ENCODE measurements at regions not wholly inside any gene's neighbourhood (a gene's known extent, or its start where the extent isn't known, plus 50 kb on each side); places are given as distances from the start of the nearest gene placed in this dataset.
"Not testable (repeated sequence)": the region's sequence is repeated elsewhere in the genome, so short reads cannot be mapped to it uniquely, and the experiment has no call there.

DNA sequence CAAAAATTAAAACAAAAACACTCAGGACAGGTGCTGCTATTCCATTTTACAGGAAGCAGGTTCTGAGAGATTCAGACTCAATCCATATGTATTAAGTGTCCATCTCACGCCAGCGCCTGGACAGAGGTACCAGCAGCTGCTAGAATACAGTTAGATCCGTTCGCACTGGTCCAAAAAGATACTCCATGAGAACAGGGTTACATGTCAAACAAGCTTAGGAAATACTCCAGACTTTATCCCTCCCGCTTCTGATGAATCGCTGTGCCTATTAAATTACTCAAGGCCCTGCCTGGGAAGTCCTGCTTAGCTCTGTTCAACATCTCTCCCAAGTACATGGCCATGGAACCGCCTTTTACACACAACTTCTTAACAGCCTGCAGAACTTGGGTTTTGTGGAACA lies 50.2 kb upstream of the SLC35C1 start:
- DNase-seq (ENCODE audit: low spot score), result no peak

DNA sequence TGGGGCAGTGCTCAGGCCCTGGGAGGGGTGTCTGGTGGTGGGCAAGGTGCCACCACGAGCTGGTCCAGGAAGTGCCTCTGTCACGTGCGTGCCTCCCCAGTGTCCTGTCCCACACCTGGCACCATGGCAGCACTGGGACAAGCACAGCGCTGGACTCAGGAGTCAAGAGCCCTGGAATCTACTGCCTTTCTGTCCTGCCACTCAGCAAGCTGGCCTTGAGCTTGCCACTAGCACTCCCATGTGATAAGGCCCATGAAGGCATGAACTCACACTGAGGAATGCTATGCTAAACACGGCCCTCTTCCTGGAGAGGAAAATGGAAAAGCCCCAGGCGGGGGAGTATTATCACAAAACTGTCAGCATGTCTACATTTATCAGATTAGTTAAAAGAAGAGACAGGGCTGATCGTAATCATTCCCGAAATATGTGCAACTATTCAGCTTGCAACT lies 50.7 kb upstream of the SLC35C1 start:
- no peak for DNase-seq (ENCODE audit: low spot score)

- no peak for DNase-seq (ENCODE audit: low spot score)
Observed at GRCh38 chr11:45752106-45752505, 52.8 kb upstream of the SLC35C1 start.

DNA sequence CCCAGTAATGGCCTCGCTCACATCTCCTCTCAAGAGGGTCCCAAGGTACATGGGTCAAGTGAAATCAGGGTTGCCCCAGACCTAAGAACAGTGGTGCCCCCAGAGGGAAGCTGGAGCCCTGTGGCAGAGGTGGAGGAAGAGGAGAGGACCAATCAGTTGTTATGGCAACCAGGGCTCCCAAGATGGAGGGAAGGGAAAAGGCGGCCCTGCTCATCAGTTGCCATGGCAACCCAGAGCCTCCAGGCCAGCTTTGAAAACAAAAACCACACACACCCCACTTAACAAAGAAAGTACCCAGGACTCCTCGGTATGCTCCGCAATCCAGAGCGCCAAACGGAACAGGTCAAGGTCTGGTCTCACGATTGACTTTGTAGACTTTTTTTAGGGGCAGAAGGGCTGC lies 53.5 kb upstream of the SLC35C1 start:
- DNase-seq (ENCODE audit: low spot score), result no peak

DNA sequence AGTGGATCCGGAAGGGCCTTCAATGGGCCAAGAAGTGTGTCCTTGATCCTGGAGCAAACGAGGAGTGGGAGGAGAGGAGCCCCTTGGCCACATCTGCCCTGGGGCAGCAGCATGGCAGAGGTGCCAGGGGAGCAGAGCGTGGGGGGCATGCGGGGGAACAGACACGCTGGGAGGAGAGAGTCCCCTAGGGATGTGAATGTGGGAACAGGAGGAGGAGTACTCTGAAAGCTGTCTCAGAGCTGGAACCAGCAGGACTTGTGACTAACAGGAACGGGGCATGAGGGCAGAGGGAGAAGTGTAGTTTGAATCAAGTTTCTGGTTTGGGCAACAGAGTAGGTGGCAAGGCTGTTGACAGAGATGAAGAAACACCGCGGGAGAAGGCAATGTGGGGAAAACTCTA lies 54.5 kb upstream of the SLC35C1 start:
- DNase-seq (ENCODE audit: low spot score), result no peak

DNA sequence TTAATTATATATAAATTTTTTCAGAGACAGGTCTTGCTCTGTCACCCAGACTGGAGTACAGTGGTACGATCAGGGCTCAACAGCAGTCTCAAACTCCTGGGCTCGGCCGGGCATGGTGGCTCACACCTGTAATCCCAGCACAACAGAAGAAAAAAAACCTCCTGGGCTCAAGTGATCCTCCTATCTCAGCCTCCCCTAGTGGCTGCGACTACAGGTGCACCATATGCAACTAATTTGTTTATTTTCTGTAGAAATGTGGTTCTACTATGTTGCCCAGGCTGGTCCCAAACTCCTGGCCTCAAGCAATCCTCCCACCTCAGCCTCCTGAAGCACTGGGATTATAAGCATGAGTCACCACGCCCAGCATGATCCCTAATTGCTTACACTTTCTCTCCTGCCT lies 56.1 kb upstream of the SLC35C1 start:
- DNase-seq (ENCODE audit: low spot score), result no peak

DNA sequence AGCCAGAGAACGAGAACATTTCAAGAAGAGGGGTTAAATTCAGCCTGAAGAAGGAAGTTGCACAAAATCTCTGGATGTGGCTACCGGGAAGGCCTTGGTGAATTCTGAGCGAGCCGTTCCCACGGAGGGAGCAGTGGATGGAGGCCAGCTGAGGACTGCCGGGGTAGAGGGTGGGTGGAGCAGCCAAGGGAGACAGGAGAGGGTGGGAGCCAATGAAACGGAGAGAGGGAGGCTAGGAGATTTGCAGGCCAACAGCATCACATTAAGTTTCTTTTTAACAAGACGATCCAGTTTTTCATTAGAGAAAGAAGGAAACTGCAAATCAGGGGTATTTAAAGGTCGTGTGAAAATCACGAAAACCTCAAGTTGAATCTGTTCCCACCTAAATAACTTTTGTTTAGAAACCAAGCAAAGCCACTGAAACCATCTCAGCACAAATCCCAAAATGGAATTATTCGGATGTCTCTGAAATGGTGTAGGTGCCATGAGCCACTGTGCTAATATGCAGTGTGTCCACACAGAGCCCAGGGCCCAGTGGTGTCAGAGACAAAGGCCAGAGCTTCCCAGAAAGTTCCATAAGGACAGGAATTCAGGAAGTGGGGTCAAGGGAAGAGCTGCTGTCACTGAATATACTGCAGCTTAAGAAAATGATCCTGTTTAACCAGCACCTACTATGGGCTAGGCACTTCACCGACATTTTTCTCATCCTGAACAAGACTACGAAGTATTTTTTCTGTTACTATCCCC lies 59.7 kb upstream of the SLC35C1 start:
- no peak for DNase-seq (ENCODE audit: low spot score)

DNA sequence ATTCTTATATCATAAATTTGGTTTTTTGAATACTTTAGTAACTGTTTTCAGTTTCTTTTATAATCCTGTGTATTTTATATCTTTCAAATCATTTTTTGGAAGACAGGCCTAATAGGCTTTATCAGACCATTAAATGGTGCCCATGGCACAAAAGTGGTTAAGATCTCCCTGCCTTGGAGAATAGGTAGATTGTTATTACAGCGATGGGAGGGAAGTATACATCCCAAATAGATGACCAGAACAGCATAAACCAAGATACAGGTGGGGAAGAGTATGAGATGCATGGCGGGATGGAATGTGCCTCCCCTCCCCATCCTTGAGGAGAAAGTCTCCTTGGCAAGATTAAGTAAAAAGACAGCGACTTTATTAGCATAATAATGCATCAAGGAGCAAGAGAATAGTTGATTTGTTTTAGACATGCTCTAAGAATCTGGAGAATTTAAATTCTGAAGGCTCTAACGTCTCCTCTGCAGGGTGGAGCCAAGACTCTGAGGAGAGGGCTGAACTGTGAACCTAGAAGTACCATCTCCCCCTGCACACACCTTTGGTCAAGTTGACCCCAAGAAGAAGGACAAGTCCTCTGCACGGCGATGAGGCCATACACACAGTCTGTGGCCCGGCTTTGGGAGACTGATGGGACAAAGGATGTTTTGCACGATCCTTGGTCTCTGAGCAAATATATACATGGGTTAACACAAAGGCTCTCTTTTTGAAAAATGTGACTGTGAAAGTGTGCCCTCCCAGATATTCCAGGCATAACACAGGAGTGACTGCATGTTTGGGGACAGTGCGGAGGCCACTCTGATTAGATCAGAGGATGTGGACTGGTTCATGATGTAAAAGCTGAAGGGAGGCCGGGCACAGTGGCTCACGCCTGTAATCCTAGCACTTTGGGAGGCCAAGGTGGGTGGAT lies 61.1 kb upstream of the SLC35C1 start:
- no peak for DNase-seq (ENCODE audit: low spot score)

DNA sequence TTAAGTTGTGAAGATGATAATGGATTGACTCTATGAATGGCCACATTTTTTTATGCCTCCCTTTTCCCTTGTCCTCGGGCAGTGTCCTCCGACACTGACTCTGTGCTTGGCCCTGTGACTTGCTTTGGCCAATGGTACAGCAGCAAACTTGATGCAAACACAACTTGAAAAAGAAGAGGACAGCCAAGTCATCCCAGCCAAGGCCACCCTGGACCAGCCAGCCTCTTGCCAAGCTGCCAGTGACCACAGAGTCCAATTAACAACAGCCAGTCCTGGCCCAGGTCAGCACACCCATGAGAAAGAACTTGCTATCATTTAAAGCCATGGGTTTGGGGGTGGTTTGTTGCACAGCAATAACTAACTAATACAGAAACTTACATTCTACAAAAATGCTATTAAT lies 63.4 kb upstream of the SLC35C1 start:
- no peak for DNase-seq (ENCODE audit: low spot score)

- DNase-seq (ENCODE audit: low spot score), result no peak
Observed at GRCh38 chr11:45741032-45741431, 63.9 kb upstream of the SLC35C1 start.

DNA sequence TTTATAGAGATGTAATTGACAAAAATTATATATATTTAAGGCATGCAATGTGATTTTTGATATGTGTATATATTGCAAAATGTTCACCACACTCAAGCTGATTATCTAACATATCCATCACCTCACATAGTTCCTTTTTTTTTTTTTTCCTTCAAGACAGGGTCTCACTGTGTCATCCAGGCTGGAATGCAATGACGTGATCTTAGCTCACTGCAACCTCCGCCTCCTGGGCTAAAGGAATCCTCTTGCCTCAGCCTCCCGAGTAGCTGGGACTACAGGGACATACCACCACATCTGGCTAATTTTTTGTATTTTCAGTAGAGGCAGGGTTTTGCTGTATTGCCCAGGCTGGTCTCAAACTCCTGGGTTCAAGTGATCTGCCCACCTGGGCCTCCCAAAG lies 65.1 kb upstream of the SLC35C1 start:
- no peak for DNase-seq (ENCODE audit: low spot score)

DNA sequence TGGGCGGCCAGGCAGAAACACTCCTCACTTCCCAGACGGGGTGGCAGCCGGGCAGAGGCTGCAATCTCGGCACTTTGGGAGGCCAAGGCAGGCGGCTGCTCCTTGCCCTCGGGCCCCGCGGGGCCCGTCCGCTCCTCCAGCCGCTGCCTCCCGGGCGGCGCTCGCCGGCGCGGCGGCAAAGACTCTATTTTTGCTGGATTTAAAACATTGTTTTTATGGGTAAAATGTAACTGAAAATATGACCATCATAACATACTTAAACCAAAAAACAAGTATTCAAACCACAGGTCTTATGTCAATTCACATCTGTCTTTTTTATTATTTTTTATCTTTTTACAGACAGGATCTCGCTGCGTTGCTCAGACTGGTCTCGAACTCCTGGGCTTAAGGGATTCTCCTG lies 65.9 kb upstream of the SLC35C1 start:
- not testable (repeated sequence) for DNase-seq (ENCODE audit: low spot score)

- DNase-seq (ENCODE audit: low spot score), result not testable (repeated sequence)
Observed at GRCh38 chr11:45738194-45738593, 66.8 kb upstream of the SLC35C1 start.

- DNase-seq (ENCODE audit: low spot score), result no peak
Observed at GRCh38 chr11:45737056-45737455, 67.9 kb upstream of the SLC35C1 start.

DNA sequence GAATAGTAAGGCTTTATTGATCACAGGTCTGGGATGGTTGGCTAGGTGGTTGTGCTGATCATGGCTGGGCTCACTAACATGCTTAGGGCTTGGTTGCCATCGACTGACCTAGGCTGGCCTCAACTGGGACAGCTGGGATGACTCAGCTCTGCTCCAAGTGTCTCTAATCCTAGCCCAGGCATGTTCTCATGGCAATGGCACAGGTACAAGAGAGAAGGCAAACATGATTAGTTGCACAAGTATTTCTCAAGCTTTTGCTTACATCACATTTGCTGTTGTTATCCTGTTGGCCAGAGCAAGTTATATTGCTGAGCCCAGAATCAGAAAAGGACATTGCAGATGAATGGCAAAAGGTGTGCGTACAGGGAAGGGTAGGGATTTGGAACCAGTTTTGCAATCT lies 68.5 kb upstream of the SLC35C1 start:
- DNase-seq (ENCODE audit: low spot score), result no peak

DNA sequence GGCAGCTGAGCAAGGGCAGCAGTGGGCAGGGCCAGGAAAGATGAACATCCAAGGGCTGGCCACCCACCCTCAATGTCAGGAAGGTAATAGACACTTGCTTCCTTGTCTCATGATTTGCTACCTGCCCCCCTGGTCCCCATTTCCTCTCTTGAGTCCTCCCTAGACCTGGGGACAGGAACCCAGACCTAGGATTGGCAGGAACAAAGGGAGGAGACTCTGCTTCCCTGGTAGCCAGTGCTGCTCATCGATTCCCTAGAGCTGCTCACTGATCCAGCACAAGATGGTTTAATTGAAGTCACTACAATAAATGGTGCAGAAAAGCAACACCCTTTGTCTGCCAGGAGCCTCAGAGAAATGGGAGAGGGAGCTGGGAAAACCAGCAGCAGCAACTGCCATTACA lies 67.8 kb upstream of the CHST1 start:
- no peak for DNase-seq (ENCODE audit: low spot score)

DNA sequence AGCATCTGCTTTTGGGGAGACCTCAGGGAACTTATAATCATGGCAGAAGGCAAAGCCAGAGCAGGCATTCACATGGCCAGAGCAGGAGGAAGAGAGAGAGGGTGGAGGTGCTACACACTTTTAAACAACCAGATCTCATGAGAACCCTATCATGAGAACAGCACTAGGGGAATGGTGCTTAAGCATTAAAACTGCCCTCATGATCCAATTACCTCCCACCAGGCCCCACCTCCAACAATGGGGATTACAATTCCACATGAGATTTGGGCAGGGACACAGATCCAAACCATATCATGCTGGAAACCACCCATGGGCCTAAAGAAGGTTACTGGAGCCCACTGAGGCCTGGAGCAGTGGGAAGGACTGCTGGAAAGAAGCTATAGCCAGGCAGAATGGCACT lies 66.9 kb upstream of the CHST1 start:
- DNase-seq (ENCODE audit: low spot score), result no peak

GRCh38 chr11:45731171-45731570 lies 65.7 kb upstream of the CHST1 start:
- DNase-seq (ENCODE audit: low spot score), result not testable (repeated sequence)

GRCh38 chr11:45730014-45730413 lies 64.6 kb upstream of the CHST1 start:
- DNase-seq (ENCODE audit: low spot score), result no peak

DNA sequence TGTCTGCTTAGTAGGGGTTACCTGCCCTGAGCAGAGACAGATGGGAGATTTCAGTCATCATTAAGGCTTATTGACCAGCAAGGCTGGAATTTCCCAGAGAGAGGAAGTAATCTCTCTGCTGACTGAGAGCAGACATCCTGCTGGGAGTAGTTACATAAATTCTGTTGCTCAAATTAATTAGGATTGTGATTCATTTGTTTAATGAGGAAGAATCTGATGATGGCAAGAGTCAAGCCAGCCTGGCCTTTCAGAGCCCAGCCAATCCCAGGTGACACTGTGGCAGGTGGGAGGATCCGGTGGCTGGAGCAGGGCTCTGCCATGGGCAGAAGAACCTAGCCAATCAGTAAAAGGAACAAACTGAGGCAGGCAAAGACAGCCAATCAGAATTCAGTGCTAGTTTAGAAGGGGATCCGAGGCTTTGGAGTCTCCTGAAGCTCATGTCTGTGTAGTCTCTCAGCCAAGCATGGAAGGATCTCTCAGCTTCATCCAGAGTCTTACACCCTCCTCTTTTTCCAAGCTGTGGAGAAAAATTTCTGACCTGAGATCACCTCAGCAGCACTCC lies 61.2 kb upstream of the CHST1 start:
- DNase-seq (ENCODE audit: low spot score), result no peak

DNA sequence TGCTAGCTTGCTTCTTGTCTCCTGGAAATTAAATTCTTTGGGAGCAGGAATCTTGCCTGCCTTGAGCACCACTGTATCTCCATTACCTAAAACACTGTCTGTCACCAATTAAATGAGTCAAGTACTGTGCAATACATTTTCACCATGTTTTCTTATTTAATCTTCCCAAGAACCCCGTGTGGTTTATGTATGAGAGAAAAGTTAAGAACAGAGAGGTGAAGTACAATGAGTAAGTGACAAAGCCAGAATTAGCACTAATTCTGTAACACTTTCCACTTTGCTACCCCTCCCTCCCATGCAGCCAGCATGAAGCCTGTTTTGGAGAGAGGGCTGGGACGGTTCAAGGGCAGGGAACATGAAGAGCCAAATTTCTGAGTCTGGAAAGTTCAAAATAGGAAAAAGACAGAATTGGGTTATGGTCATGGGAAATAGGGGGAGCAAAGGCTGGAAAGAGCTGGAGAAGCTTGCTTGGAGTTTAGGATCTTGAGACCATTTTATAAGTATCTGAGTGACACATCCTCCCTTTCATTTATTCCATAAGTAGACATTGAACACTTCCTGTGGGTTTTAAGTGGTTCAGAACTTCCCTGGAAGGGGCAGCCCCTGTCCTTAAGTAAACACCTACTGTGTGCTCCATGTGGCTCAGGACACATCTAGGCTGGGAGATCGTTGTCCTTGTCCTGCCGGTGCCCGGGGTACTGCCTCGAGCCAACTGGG lies 60.5 kb upstream of the CHST1 start:
- no peak for DNase-seq (ENCODE audit: low spot score)

- no peak for DNase-seq (ENCODE audit: low spot score)
Observed at GRCh38 chr11:45725121-45725520, 59.7 kb upstream of the CHST1 start.

Data from D341Med (cell line).